ENCODE measurements at regions not wholly inside any gene's neighbourhood (a gene's known extent, or its start where the extent isn't known, plus 50 kb on each side); places are given as distances from the start of the nearest gene placed in this dataset.

GRCh38 chr6:145187491-145188206 is 547.7 kb downstream of the EPM2A start:
- no peak for DNase-seq (ENCODE audit: low spot score)

GRCh38 chr6:145189836-145190235 is 545.5 kb downstream of the EPM2A start:
- DNase-seq (ENCODE audit: low spot score), result peak; percentile 12

- DNase-seq (ENCODE audit: low spot score), result no peak
Observed at GRCh38 chr6:145194389-145194788, 540.9 kb downstream of the EPM2A start.

- DNase-seq (ENCODE audit: low spot score), result no peak
Observed at GRCh38 chr6:145199961-145200360, 535.4 kb downstream of the EPM2A start.

- DNase-seq (ENCODE audit: low spot score), result no peak
Observed at GRCh38 chr6:145204301-145204700, 531.0 kb downstream of the EPM2A start.

- no peak for DNase-seq (ENCODE audit: low spot score)
Observed at GRCh38 chr6:145206247-145206907, 528.9 kb downstream of the EPM2A start.

- no peak for DNase-seq (ENCODE audit: low spot score)
Observed at GRCh38 chr6:145208474-145208873, 526.8 kb downstream of the EPM2A start.

- no peak for DNase-seq (ENCODE audit: low spot score)
Observed at GRCh38 chr6:145209272-145209671, 526.0 kb downstream of the EPM2A start.

- no peak for DNase-seq (ENCODE audit: low spot score)
Observed at GRCh38 chr6:145212813-145213212, 522.5 kb downstream of the EPM2A start.

GRCh38 chr6:145213614-145214013 is 521.7 kb downstream of the EPM2A start:
- DNase-seq (ENCODE audit: low spot score), result no peak

GRCh38 chr6:145214570-145214969 is 520.8 kb downstream of the EPM2A start:
- no peak for DNase-seq (ENCODE audit: low spot score)

- no peak for DNase-seq (ENCODE audit: low spot score)
Observed at GRCh38 chr6:145224450-145224849, 510.9 kb downstream of the EPM2A start.

GRCh38 chr6:145225500-145225899 is 509.8 kb downstream of the EPM2A start:
- no peak for DNase-seq (ENCODE audit: low spot score)

GRCh38 chr6:145227593-145227992 is 507.7 kb downstream of the EPM2A start:
- DNase-seq (ENCODE audit: low spot score), result no peak

- no peak for DNase-seq (ENCODE audit: low spot score)
Observed at GRCh38 chr6:145228962-145229582, 506.2 kb downstream of the EPM2A start.

GRCh38 chr6:145233955-145234354 is 501.4 kb downstream of the EPM2A start:
- no peak for DNase-seq (ENCODE audit: low spot score)

- no peak for DNase-seq (ENCODE audit: low spot score)
Observed at GRCh38 chr6:145235207-145235606, 500.1 kb downstream of the EPM2A start.

- DNase-seq (ENCODE audit: low spot score), result no peak
Observed at GRCh38 chr6:145238787-145239186, 496.5 kb downstream of the EPM2A start.

- no peak for DNase-seq (ENCODE audit: low spot score)
Observed at GRCh38 chr6:145241039-145241438, 494.3 kb downstream of the EPM2A start.

- DNase-seq (ENCODE audit: low spot score), result no peak
Observed at GRCh38 chr6:145241721-145242120, 493.6 kb downstream of the EPM2A start.

- no peak for DNase-seq (ENCODE audit: low spot score)
Observed at GRCh38 chr6:145244349-145245100, 490.8 kb downstream of the EPM2A start.

GRCh38 chr6:145245119-145245518 is 490.2 kb downstream of the EPM2A start:
- no peak for DNase-seq (ENCODE audit: low spot score)

All from HuH-7.5 (cell line).